T-helper 17 cell (primary cell): ENCODE measurements at regions not wholly inside any gene's neighbourhood (a gene's known extent, or its start where the extent isn't known, plus 50 kb on each side); places are given as distances from the start of the nearest gene placed in this dataset.

Experiments used
- ATAC-seq: fragments of 150-1000 bp; cut with Tn5 transposase; 2 replicates; pipeline ENCODE4 v1.10.0; 2021; ENCODE audit warnings: mild to moderate bottlenecking, moderate library complexity
- DNase-seq, 3 donors: peaks; one replicate each; pipeline versions ENCODE4 v3.0.0 to v3.0.0-alpha.2; 2020 to 2021
- H3K9me3 ChIP-seq: one replicate; pipeline ENCODE4 v1.7.0; 2013; ENCODE audit warnings: low read length, mild to moderate bottlenecking; ENCODE audit not compliant: control insufficient read depth, poor library complexity, severe bottlenecking
- H3K27ac Mint-ChIP-seq: one replicate; pipeline ENCODE4 v1.8.0; 2022; ENCODE audit warnings: mild to moderate bottlenecking, moderate library complexity, mixed read lengths
- H3K27me3 Mint-ChIP-seq: one replicate; pipeline ENCODE4 v1.8.0; 2022; ENCODE audit warnings: mixed read lengths
- H3K36me3 Mint-ChIP-seq: one replicate; pipeline ENCODE4 v1.8.0; 2022; ENCODE audit warnings: low read depth, mixed read lengths
- H3K4me1 Mint-ChIP-seq: one replicate; pipeline ENCODE4 v1.8.0; 2022; ENCODE audit warnings: mild to moderate bottlenecking, mixed read lengths
- H3K4me3 Mint-ChIP-seq: one replicate; pipeline ENCODE4 v1.8.0; 2022; ENCODE audit warnings: mild to moderate bottlenecking, moderate library complexity, mixed read lengths

- ATAC-seq: no peak
- no peaks in the 10 kb centered on the region for H3K36me3 Mint-ChIP-seq
- H3K27me3 Mint-ChIP-seq: peaks cover 8% of the 10 kb centered on the region
- H3K9me3 ChIP-seq: no peaks in the 10 kb centered on the region
- no peaks in the 10 kb centered on the region for H3K4me1 Mint-ChIP-seq
- H3K4me3 Mint-ChIP-seq: no peak overlapping the region
- no peak for DNase-seq
- no peak overlapping the region for H3K27ac Mint-ChIP-seq
Measured at GRCh38 chr4:154958121-154958520, 177.0 kb downstream of the RBM46 start.

- ATAC-seq: no peak
- Mint-ChIP-seq H3K36me3 (no peaks in the 10 kb centered on the region), H3K27ac (no peak overlapping the region), H3K27me3 (peaks cover 8% of the 10 kb centered on the region), H3K4me1 (no peaks in the 10 kb centered on the region), H3K4me3 (no peak overlapping the region)
- no peak for DNase-seq
- H3K9me3 ChIP-seq: no peaks in the 10 kb centered on the region
Measured at GRCh38 chr4:154958621-154959358, 177.7 kb downstream of the RBM46 start.

GRCh38 chr4:154959756-154960155 is 178.7 kb downstream of the RBM46 start:
- ATAC-seq (no peak), DNase-seq (no peak)
- peaks cover 8% of the 10 kb centered on the region for H3K27me3 Mint-ChIP-seq
- H3K9me3 ChIP-seq: no peaks in the 10 kb centered on the region
- no peak overlapping the region for H3K27ac Mint-ChIP-seq
- H3K36me3 Mint-ChIP-seq: no peaks in the 10 kb centered on the region
- no peaks in the 10 kb centered on the region for H3K4me1 Mint-ChIP-seq
- no peak overlapping the region for H3K4me3 Mint-ChIP-seq

- H3K4me3 Mint-ChIP-seq: no peak overlapping the region
- H3K36me3 Mint-ChIP-seq: no peaks in the 10 kb centered on the region
- H3K4me1 Mint-ChIP-seq: no peaks in the 10 kb centered on the region
- H3K27ac Mint-ChIP-seq: no peak overlapping the region
- H3K27me3 Mint-ChIP-seq: peaks cover 8% of the 10 kb centered on the region
- no peaks in the 10 kb centered on the region for H3K9me3 ChIP-seq
- DNase-seq: no peak
- ATAC-seq: no peak
Measured at GRCh38 chr4:154960476-154960875, 179.4 kb downstream of the RBM46 start.

- Mint-ChIP-seq H3K27ac (no peak overlapping the region), H3K4me1 (no peaks in the 10 kb centered on the region), H3K36me3 (no peaks in the 10 kb centered on the region), H3K27me3 (peaks cover 8% of the 10 kb centered on the region), H3K4me3 (no peak overlapping the region)
- H3K9me3 ChIP-seq: no peaks in the 10 kb centered on the region
- DNase-seq (no peak), ATAC-seq (no peak)
Measured at GRCh38 chr4:154961263-154961662, 180.2 kb downstream of the RBM46 start.

GRCh38 chr4:154973244-154974035 is 192.4 kb downstream of the RBM46 start:
- H3K27ac Mint-ChIP-seq: no peak overlapping the region

GRCh38 chr4:154977228-154977627 is 196.2 kb downstream of the RBM46 start:
- Mint-ChIP-seq H3K27ac (no peak overlapping the region), H3K36me3 (no peaks in the 10 kb centered on the region), H3K4me1 (no peaks in the 10 kb centered on the region), H3K27me3 (peaks cover 15% of the 10 kb centered on the region), H3K4me3 (no peak overlapping the region)
- ATAC-seq (no peak), DNase-seq (no peak)
- no peaks in the 10 kb centered on the region for H3K9me3 ChIP-seq

More at GRCh38 chr4:154973244-154974035, 192.4 kb downstream of the RBM46 start:
- no peak for ATAC-seq
- H3K27me3 Mint-ChIP-seq: peaks cover 5% of the 10 kb centered on the region
- no peaks in the 10 kb centered on the region for H3K36me3 Mint-ChIP-seq
- no peaks in the 10 kb centered on the region for H3K4me1 Mint-ChIP-seq
- no peak for DNase-seq
- H3K4me3 Mint-ChIP-seq: no peak overlapping the region
- no peaks in the 10 kb centered on the region for H3K9me3 ChIP-seq

- Mint-ChIP-seq H3K27me3 (peaks cover 32% of the 10 kb centered on the region), H3K27ac (no peak overlapping the region), H3K4me3 (no peak overlapping the region), H3K36me3 (no peaks in the 10 kb centered on the region), H3K4me1 (no peaks in the 10 kb centered on the region)
- DNase-seq (peak in 1 of 3 donors; percentile 8), ATAC-seq (peak; percentile 42)
- no peaks in the 10 kb centered on the region for H3K9me3 ChIP-seq
Measured at GRCh38 chr4:154982187-154983047, 201.3 kb downstream of the RBM46 start.

GRCh38 chr4:154983714-154984113 is 202.6 kb downstream of the RBM46 start:
- ATAC-seq (no peak), DNase-seq (no peak)
- Mint-ChIP-seq H3K36me3 (no peaks in the 10 kb centered on the region), H3K27me3 (peaks cover 42% of the 10 kb centered on the region), H3K4me1 (no peaks in the 10 kb centered on the region), H3K4me3 (no peak overlapping the region), H3K27ac (no peak overlapping the region)
- no peaks in the 10 kb centered on the region for H3K9me3 ChIP-seq

- Mint-ChIP-seq H3K36me3 (no peaks in the 10 kb centered on the region), H3K4me3 (no peak overlapping the region), H3K4me1 (no peaks in the 10 kb centered on the region), H3K27ac (no peak overlapping the region), H3K27me3 (peaks cover 43% of the 10 kb centered on the region)
- no peak for ATAC-seq
- H3K9me3 ChIP-seq: no peaks in the 10 kb centered on the region
- no peak for DNase-seq
Measured at GRCh38 chr4:154984148-154984547, 203.1 kb downstream of the RBM46 start.

GRCh38 chr4:154984616-154985015 is 203.5 kb downstream of the RBM46 start:
- no peak overlapping the region for H3K4me3 Mint-ChIP-seq
- H3K27me3 Mint-ChIP-seq: peaks cover 43% of the 10 kb centered on the region
- DNase-seq: no peak
- no peaks in the 10 kb centered on the region for H3K36me3 Mint-ChIP-seq
- no peak overlapping the region for H3K27ac Mint-ChIP-seq
- H3K4me1 Mint-ChIP-seq: no peaks in the 10 kb centered on the region
- H3K9me3 ChIP-seq: no peaks in the 10 kb centered on the region
- no peak for ATAC-seq

- Mint-ChIP-seq H3K27ac (no peak overlapping the region), H3K4me3 (no peak overlapping the region), H3K4me1 (no peaks in the 10 kb centered on the region), H3K27me3 (peaks cover 35% of the 10 kb centered on the region), H3K36me3 (no peaks in the 10 kb centered on the region)
- DNase-seq: no peak
- no peak for ATAC-seq
- H3K9me3 ChIP-seq: no peaks in the 10 kb centered on the region
Measured at GRCh38 chr4:154985673-154986072, 204.6 kb downstream of the RBM46 start.

GRCh38 chr4:154988511-154988910 is 207.4 kb downstream of the RBM46 start:
- H3K36me3 Mint-ChIP-seq: no peaks in the 10 kb centered on the region
- H3K4me1 Mint-ChIP-seq: no peaks in the 10 kb centered on the region
- H3K9me3 ChIP-seq: no peaks in the 10 kb centered on the region
- DNase-seq: no peak
- H3K27me3 Mint-ChIP-seq: peaks cover 26% of the 10 kb centered on the region
- H3K4me3 Mint-ChIP-seq: no peak overlapping the region
- no peak for ATAC-seq
- H3K27ac Mint-ChIP-seq: no peak overlapping the region
